Upper lobe of left lung (tissue), 4 donors: ENCODE measurements at regions not wholly inside any gene's neighbourhood (a gene's known extent, or its start where the extent isn't known, plus 50 kb on each side); places are given as distances from the start of the nearest gene placed in this dataset.

ENCODE experiments used
- EP300 ChIP-seq, 4 donors: sonication (generic); formaldehyde crosslinking; IDR thresholded peaks; one replicate each; pipeline ENCODE4 v1.5.1; 2017; ENCODE audit warnings: antibody characterized with exemption in 4 of 4, control low read depth in 2 of 4
- POLR2A ChIP-seq, 4 donors: fragments of 450-650 bp; IDR thresholded peaks; one replicate each; pipeline ENCODE4 v1.5.1; 2016 to 2017; ENCODE audit warnings: antibody characterized with exemption in 4 of 4, mild to moderate bottlenecking in 2 of 4
- POLR2AphosphoS5 ChIP-seq, 2 donors: sonication (generic); formaldehyde crosslinking; IDR thresholded peaks; one replicate each; pipeline ENCODE4 v1.5.1; 2017; ENCODE audit warnings: antibody characterized with exemption in 2 of 2
- TF ChIP-seq, protein P1 (sequence below), 6 experiments: fragments of 450-650 bp in 4 of 6; fragments of 200-600 bp in 2 of 6; sonication (generic) in 2 of 6; IDR thresholded peaks; one replicate each; pipeline ENCODE4 v1.5.1; 2016 to 2019; ENCODE audit warnings: antibody characterized with exemption in 6 of 6

- TF ChIP-seq, protein P1, sequence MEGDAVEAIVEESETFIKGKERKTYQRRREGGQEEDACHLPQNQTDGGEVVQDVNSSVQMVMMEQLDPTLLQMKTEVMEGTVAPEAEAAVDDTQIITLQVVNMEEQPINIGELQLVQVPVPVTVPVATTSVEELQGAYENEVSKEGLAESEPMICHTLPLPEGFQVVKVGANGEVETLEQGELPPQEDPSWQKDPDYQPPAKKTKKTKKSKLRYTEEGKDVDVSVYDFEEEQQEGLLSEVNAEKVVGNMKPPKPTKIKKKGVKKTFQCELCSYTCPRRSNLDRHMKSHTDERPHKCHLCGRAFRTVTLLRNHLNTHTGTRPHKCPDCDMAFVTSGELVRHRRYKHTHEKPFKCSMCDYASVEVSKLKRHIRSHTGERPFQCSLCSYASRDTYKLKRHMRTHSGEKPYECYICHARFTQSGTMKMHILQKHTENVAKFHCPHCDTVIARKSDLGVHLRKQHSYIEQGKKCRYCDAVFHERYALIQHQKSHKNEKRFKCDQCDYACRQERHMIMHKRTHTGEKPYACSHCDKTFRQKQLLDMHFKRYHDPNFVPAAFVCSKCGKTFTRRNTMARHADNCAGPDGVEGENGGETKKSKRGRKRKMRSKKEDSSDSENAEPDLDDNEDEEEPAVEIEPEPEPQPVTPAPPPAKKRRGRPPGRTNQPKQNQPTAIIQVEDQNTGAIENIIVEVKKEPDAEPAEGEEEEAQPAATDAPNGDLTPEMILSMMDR (IDR thresholded peaks at IDR 0.05): no peak
- no peak for TF ChIP-seq POLR2A (IDR thresholded peaks at IDR 0.05)
- TF ChIP-seq EP300 (IDR thresholded peaks at IDR 0.05): peak in 1 of 4 donors; percentile 48
- no peak for TF ChIP-seq POLR2AphosphoS5 (IDR thresholded peaks at IDR 0.05)
These were observed 159.8 kb downstream of the CYSLTR2 start for GRCh38 chr13:48813518-48813917.
